GM12878 (cell line): ENCODE measurements at regions not wholly inside any gene's neighbourhood (a gene's known extent, or its start where the extent isn't known, plus 50 kb on each side); places are given as distances from the start of the nearest gene placed in this dataset.
A peak's percentile ranks its signal among the peaks of the same experiment; 100 is the strongest.

ENCODE experiments used
- ATAC-seq: fragments of 200-7000 bp; cut with Tn5 transposase; 3 replicates; pipeline ENCODE4 v1.9.1; 2020; ENCODE audit warnings: mild to moderate bottlenecking, moderate library complexity
- BruUV-seq: library from RNA; stranded (reverse); fragments of 400-500 nt; replicated peaks from 2 replicates; lab custom pipeline; 2021; lab: Mats Ljungman, UMichigan
- CTCF ChIA-PET: fragments of 300-600 bp; sonication (Branson Sonifier 250); formaldehyde crosslinking; extraction: SDS; loops from one replicate; lab custom pipeline; 2021; ENCODE audit warnings: inconsistent platforms; lab: Yijun Ruan, JAX
- POLR2A ChIA-PET: fragments of 350-600 bp; formaldehyde crosslinking; extraction: SDS; loops from one replicate; lab custom pipeline; 2021; ENCODE audit warnings: inconsistent platforms; lab: Charles Lee
- RAD21 ChIA-PET: fragments of 300-600 bp; sonication (Branson Sonifier 250); formaldehyde crosslinking; loops from one replicate; lab custom pipeline; 2023; ENCODE audit warnings: antibody characterized with exemption; ENCODE audit not compliant: unreplicated experiment; lab: Charles Lee
- SMC1A ChIA-PET: fragments of 300-600 bp; sonication (Branson Sonifier 250); formaldehyde crosslinking; loops from one replicate; lab custom pipeline; 2023; ENCODE audit not compliant: unreplicated experiment, uncharacterized antibody; lab: Charles Lee
- DNase-seq: peaks from one replicate; pipeline ENCODE4 v3.0.0-alpha.2; 2011; ENCODE audit warnings: low read depth, low spot score
- FAIRE-seq: peaks from 3 replicates; lab custom pipeline; 2011; peaks lifted over from hg19 to GRCh38; lab: Jason Lieb, UNC
- H2AFZ ChIP-seq: 2 replicates; pipeline ENCODE4 v1.6.0; 2011; ENCODE audit warnings: low read depth, low read length, control low read depth; ENCODE audit not compliant: control insufficient read depth
- H3K27ac ChIP-seq: 2 replicates; pipeline ENCODE4 v1.5.1; 2011; ENCODE audit warnings: control low read depth; ENCODE audit not compliant: control insufficient read depth, insufficient read depth
- H3K27me3 ChIP-seq, 2 experiments: replicated peaks in 1 of 2; 2 replicates each; pipeline versions ENCODE4 v1.6.0 to v1.6.1; 2011; ENCODE audit warnings: low read length in 1 of 2; ENCODE audit not compliant: control insufficient read depth in 2 of 2, insufficient read depth in 2 of 2
- H3K36me3 ChIP-seq, 2 experiments: 2 replicates each; pipeline ENCODE4 v1.5.1; 2011; ENCODE audit warnings: low read length in 1 of 2; ENCODE audit not compliant: control insufficient read depth in 2 of 2, insufficient read depth in 2 of 2
- H3K4me1 ChIP-seq: 2 replicates; pipeline ENCODE4 v1.6.1; 2011; ENCODE audit warnings: mild to moderate bottlenecking, low read length, moderate library complexity, mixed read lengths; ENCODE audit not compliant: control insufficient read depth, insufficient read depth
- H3K4me2 ChIP-seq: 2 replicates; pipeline ENCODE4 v1.6.0; 2011; ENCODE audit warnings: control low read depth; ENCODE audit not compliant: control insufficient read depth, insufficient read depth
- H3K4me3 ChIP-seq: fragments of 200-600 bp; sonication (generic); 2 replicates; pipeline ENCODE4 v1.5.1; 2016
- H3K79me2 ChIP-seq: 2 replicates; pipeline ENCODE4 v1.6.0; 2011; ENCODE audit warnings: low read length; ENCODE audit not compliant: control insufficient read depth, insufficient read depth
- H3K9ac ChIP-seq: 2 replicates; pipeline ENCODE4 v1.8.0; 2011; ENCODE audit warnings: low read length, control low read depth, mixed read lengths; ENCODE audit not compliant: control insufficient read depth, insufficient read depth
- H3K9me3 ChIP-seq: replicated peaks from 3 replicates; pipeline ENCODE4 v1.5.1; 2011; ENCODE audit warnings: mild to moderate bottlenecking, low read length; ENCODE audit not compliant: control insufficient read depth, insufficient read depth
- H4K20me1 ChIP-seq: 2 replicates; pipeline ENCODE4 v1.6.0; 2011; ENCODE audit not compliant: control insufficient read depth, insufficient read depth
- BACH1 ChIP-seq: fragments of 450-650 bp; IDR thresholded peaks from 2 replicates; pipeline ENCODE4 v1.6.1; 2017; ENCODE audit warnings: mild to moderate bottlenecking, borderline replicate concordance
- BHLHE40 ChIP-seq, 2 experiments: fragments of 450-650 bp in 1 of 2; IDR thresholded peaks; 2 replicates each; pipeline ENCODE4 v1.6.1; 2011 to 2017; ENCODE audit warnings: low read depth in 2 of 2, borderline replicate concordance in 1 of 2, improper control_type of control experiment in 1 of 2, low read length in 1 of 2, mild to moderate bottlenecking in 1 of 2
- FOS ChIP-seq: IDR thresholded peaks from 3 replicates; pipeline ENCODE4 v1.6.1; 2011; ENCODE audit warnings: borderline replicate concordance; ENCODE audit not compliant: insufficient read length; ENCODE audit errors: extremely low read depth
- KDM1A ChIP-seq: fragments of 200-600 bp; sonication (generic); IDR thresholded peaks from 2 replicates; pipeline ENCODE4 v1.6.1; 2016; ENCODE audit warnings: borderline replicate concordance
- MEF2B ChIP-seq: fragments of 450-650 bp; IDR thresholded peaks from 2 replicates; pipeline ENCODE4 v1.6.1; 2018; ENCODE audit warnings: mild to moderate bottlenecking, moderate library complexity; ENCODE audit not compliant: partially characterized antibody, poor library complexity, severe bottlenecking
- MTA3 ChIP-seq: IDR thresholded peaks from 2 replicates; pipeline ENCODE4 v1.6.1; 2012; ENCODE audit warnings: low read length, inconsistent platforms, borderline replicate concordance
- PAX5 ChIP-seq: IDR thresholded peaks from 2 replicates; pipeline ENCODE4 v1.6.1; 2011; ENCODE audit warnings: low read depth, low read length, borderline replicate concordance
- POLR2AphosphoS2 ChIP-seq: IDR thresholded peaks from 2 replicates; pipeline ENCODE4 v1.6.1; 2011; ENCODE audit warnings: low read depth, mild to moderate bottlenecking, low read length, improper control_type of control experiment, moderate library complexity
- RAD21 ChIP-seq: IDR thresholded peaks from 2 replicates; pipeline ENCODE4 v1.6.1; 2011; ENCODE audit warnings: mild to moderate bottlenecking, low read depth, low read length, moderate library complexity; ENCODE audit not compliant: insufficient read depth
- SMC3 ChIP-seq: IDR thresholded peaks from 2 replicates; pipeline ENCODE4 v1.6.1; 2011; ENCODE audit warnings: low read length, improper control_type of control experiment, borderline replicate concordance
- SPI1 ChIP-seq: IDR thresholded peaks from 2 replicates; pipeline ENCODE4 v1.6.1; 2011; ENCODE audit warnings: low read depth, mild to moderate bottlenecking, low read length, moderate library complexity, borderline replicate concordance; ENCODE audit not compliant: insufficient read depth
- TAF1 ChIP-seq: IDR thresholded peaks from 2 replicates; pipeline ENCODE4 v1.6.1; 2011; ENCODE audit warnings: mild to moderate bottlenecking, low read depth, low read length, borderline replicate concordance
- WGBS: methylation state at CpG from one replicate; pipeline ENCODE4 v1.1.6; 2016; ENCODE audit warnings: low lambda C conversion rate; ENCODE audit not compliant: insufficient replicate concordance, insufficient coverage; ENCODE audit errors: missing lambda C conversion rate; 5-methylcytosine and 5-hydroxymethylcytosine counted together
- in situ Hi-C: fragments of 300-500 bp; cut with MboI; formaldehyde crosslinking; loops from 9 replicates; pipeline ENCODE4 v1.14.3; 2018; ENCODE audit warnings: mixed read lengths
- intact Hi-C: fragments of 100-400 bp; cut with micrococcal nuclease; formaldehyde crosslinking; loops from one replicate; pipeline ENCODE4 v1.14.2; 2022; ENCODE audit not compliant: unreplicated experiment
- TF ChIP-seq, protein P1 (sequence below): fragments of 450-650 bp; IDR thresholded peaks from 2 replicates; pipeline ENCODE4 v1.6.1; 2017; ENCODE audit warnings: low read depth, mild to moderate bottlenecking, moderate library complexity
- TF ChIP-seq, protein P2 (sequence below): fragments of 450-650 bp; IDR thresholded peaks from 2 replicates; pipeline ENCODE4 v1.6.1; 2017; ENCODE audit warnings: mild to moderate bottlenecking, moderate library complexity
- TF ChIP-seq, protein P3 (sequence below): fragments of 450-650 bp; IDR thresholded peaks from 2 replicates; pipeline ENCODE4 v1.6.1; 2017; ENCODE audit warnings: mild to moderate bottlenecking

DNA sequence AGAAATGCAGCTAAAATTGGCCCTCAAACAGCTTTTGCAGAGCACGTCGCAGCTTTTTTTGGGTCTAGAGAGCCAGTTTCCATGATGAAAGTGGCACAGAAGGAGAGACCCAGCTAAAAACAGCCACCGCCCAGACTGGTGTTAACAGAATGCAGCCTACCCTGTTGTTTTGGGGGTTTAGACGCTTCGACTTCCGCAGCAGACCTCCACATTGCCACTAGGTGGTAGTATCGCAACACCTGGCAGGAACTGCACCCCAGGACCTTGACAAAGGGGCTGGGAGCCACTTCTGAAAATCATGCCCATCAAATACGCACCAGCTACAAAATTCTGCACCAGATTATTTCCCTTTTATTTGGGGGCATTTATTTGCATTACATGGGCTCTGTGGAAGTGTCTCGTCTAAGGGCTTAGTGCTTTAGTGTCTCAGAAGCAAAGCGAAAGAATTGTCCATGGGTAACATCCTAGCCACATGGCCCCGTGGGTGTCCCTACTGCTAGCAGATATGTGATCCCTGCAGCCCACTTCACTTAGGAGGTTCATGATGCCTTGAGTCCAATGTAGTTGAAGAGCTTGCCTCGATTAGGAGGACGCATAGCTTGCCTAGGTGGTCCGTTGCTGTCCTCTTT, 167.1 kb downstream of the HAPSTR1 start:
- H3K36me3 ChIP-seq, result no peaks in the 10 kb centered on the region
- H3K79me2 ChIP-seq, result no peaks in the 10 kb centered on the region
- ATAC-seq (peak; percentile 95), DNase-seq (no peak), FAIRE-seq (peak; percentile 69)
- H3K27me3 ChIP-seq, result no peaks in the 10 kb centered on the region; a peak in 1 of 4 replicates
- SMC1A ChIA-PET, result interaction anchor here (1.0 to 2.0 kb wide), 7 partner anchors 10 to 1251 kb away, joined by 3 to 7 read pairs (median 3); partner anchors contain the start of gene GRIN2A
- no peak overlapping the region for H3K4me3 ChIP-seq
- CTCF ChIA-PET, result interaction anchor here (0.6 to 2.9 kb wide), 21 partner anchors 11 to 1294 kb away, joined by 3 to 16 read pairs (median 3); partner anchors contain the start of gene GRIN2A
- no peaks in the 10 kb centered on the region for H3K9me3 ChIP-seq
- WGBS, result 25% methylated on average over 14 of the region's 14 CpGs
- POLR2A ChIA-PET, result interaction anchor here (0.5 kb wide), 1 partner anchor 1063 kb away, joined by 4 read pairs; no protein-coding TSS in a partner anchor
- RAD21 ChIA-PET, result interaction anchor here (0.7 to 2.7 kb wide), 5 partner anchors 118 to 1251 kb away, joined by 3 to 11 read pairs (median 4); no protein-coding TSS in a partner anchor
- H3K4me1 ChIP-seq, result no peaks in the 10 kb centered on the region
- H4K20me1 ChIP-seq, result no peaks in the 10 kb centered on the region
- no peak overlapping the region for H3K9ac ChIP-seq
- BruUV-seq, result no TSS peak
- H3K27ac ChIP-seq, result no peak overlapping the region
- intact Hi-C loops, result loop anchor here (1.0 to 5.0 kb wide), 3 partner anchors 923 to 1250 kb away; no protein-coding TSS in a partner anchor
- no peak overlapping the region for H3K4me2 ChIP-seq
- in situ Hi-C loops, result loop anchor here (5.0 to 10.0 kb wide), 2 partner anchors 924 to 1476 kb away; partner anchors contain the start of gene GRIN2A
- H2AFZ ChIP-seq, result no peak overlapping the region
- no peak for TF ChIP-seq POLR2AphosphoS2
- TF ChIP-seq, protein P1, sequence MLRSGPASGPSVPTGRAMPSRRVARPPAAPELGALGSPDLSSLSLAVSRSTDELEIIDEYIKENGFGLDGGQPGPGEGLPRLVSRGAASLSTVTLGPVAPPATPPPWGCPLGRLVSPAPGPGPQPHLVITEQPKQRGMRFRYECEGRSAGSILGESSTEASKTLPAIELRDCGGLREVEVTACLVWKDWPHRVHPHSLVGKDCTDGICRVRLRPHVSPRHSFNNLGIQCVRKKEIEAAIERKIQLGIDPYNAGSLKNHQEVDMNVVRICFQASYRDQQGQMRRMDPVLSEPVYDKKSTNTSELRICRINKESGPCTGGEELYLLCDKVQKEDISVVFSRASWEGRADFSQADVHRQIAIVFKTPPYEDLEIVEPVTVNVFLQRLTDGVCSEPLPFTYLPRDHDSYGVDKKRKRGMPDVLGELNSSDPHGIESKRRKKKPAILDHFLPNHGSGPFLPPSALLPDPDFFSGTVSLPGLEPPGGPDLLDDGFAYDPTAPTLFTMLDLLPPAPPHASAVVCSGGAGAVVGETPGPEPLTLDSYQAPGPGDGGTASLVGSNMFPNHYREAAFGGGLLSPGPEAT, result no peak
- TF ChIP-seq, protein P2, sequence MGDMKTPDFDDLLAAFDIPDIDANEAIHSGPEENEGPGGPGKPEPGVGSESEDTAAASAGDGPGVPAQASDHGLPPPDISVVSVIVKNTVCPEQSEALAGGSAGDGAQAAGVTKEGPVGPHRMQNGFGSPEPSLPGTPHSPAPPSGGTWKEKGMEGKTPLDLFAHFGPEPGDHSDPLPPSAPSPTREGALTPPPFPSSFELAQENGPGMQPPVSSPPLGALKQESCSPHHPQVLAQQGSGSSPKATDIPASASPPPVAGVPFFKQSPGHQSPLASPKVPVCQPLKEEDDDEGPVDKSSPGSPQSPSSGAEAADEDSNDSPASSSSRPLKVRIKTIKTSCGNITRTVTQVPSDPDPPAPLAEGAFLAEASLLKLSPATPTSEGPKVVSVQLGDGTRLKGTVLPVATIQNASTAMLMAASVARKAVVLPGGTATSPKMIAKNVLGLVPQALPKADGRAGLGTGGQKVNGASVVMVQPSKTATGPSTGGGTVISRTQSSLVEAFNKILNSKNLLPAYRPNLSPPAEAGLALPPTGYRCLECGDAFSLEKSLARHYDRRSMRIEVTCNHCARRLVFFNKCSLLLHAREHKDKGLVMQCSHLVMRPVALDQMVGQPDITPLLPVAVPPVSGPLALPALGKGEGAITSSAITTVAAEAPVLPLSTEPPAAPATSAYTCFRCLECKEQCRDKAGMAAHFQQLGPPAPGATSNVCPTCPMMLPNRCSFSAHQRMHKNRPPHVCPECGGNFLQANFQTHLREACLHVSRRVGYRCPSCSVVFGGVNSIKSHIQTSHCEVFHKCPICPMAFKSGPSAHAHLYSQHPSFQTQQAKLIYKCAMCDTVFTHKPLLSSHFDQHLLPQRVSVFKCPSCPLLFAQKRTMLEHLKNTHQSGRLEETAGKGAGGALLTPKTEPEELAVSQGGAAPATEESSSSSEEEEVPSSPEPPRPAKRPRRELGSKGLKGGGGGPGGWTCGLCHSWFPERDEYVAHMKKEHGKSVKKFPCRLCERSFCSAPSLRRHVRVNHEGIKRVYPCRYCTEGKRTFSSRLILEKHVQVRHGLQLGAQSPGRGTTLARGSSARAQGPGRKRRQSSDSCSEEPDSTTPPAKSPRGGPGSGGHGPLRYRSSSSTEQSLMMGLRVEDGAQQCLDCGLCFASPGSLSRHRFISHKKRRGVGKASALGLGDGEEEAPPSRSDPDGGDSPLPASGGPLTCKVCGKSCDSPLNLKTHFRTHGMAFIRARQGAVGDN, result no peak
- TF ChIP-seq SPI1, result peak; percentile 45; the same call in 1 of the 2 replicates
- no peak for TF ChIP-seq BHLHE40 (IDR thresholded peaks at IDR 0.05; ENCODE audit: borderline replicate concordance in 1 of 2, low read depth in 2 of 2, low read length in 1 of 2)
- TF ChIP-seq PAX5, result no peak
- TF ChIP-seq KDM1A, result no peak
- no peak for TF ChIP-seq FOS
- TF ChIP-seq MTA3, result no peak
- no peak for TF ChIP-seq MEF2B
- TF ChIP-seq BACH1, result no peak
- TF ChIP-seq, protein P3, sequence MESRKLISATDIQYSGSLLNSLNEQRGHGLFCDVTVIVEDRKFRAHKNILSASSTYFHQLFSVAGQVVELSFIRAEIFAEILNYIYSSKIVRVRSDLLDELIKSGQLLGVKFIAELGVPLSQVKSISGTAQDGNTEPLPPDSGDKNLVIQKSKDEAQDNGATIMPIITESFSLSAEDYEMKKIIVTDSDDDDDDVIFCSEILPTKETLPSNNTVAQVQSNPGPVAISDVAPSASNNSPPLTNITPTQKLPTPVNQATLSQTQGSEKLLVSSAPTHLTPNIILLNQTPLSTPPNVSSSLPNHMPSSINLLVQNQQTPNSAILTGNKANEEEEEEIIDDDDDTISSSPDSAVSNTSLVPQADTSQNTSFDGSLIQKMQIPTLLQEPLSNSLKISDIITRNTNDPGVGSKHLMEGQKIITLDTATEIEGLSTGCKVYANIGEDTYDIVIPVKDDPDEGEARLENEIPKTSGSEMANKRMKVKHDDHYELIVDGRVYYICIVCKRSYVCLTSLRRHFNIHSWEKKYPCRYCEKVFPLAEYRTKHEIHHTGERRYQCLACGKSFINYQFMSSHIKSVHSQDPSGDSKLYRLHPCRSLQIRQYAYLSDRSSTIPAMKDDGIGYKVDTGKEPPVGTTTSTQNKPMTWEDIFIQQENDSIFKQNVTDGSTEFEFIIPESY, result no peak
- TF ChIP-seq TAF1, result no peak
- TF ChIP-seq RAD21, result peak; percentile 57
- peak; percentile 44; the same call in 1 of the 2 replicates for TF ChIP-seq SMC3
